GM23338 (cell line): ENCODE measurements at regions not wholly inside any gene's neighbourhood (a gene's known extent, or its start where the extent isn't known, plus 50 kb on each side); places are given as distances from the start of the nearest gene placed in this dataset.

Source experiments
- ATAC-seq: fragments of 200-7000 bp; cut with Tn5 transposase; 3 replicates; pipeline ENCODE4 v1.9.1; 2020
- DNase-seq: peaks from one replicate; pipeline ENCODE4 v3.0.0-alpha.2; 2015; ENCODE audit warnings: low spot score
- H2AFZ ChIP-seq: fragments of 200-600 bp; sonication (generic); 2 replicates; pipeline ENCODE4 v1.8.0; 2016; ENCODE audit warnings: antibody characterized with exemption, mild to moderate bottlenecking, moderate library complexity
- H3F3A ChIP-seq: fragments of 200-600 bp; sonication (generic); replicated peaks from 2 replicates; pipeline ENCODE4 v1.8.0; 2017; ENCODE audit warnings: antibody characterized with exemption, mixed run types, low read depth
- H3K27ac ChIP-seq: fragments of 200-600 bp; sonication (generic); 2 replicates; pipeline ENCODE4 v1.6.1; 2016; ENCODE audit warnings: low read depth
- H3K27me3 ChIP-seq: fragments of 200-600 bp; sonication (generic); 2 replicates; pipeline ENCODE4 v1.8.0; 2016; ENCODE audit warnings: mild to moderate bottlenecking, mixed run types, moderate library complexity; ENCODE audit not compliant: insufficient read depth
- H3K36me3 ChIP-seq: fragments of 200-600 bp; sonication (generic); 2 replicates; pipeline ENCODE4 v1.8.0; 2016; ENCODE audit warnings: mild to moderate bottlenecking; ENCODE audit not compliant: insufficient read depth
- H3K4me1 ChIP-seq: fragments of 200-600 bp; sonication (generic); 2 replicates; pipeline ENCODE4 v1.8.0; 2016; ENCODE audit warnings: mild to moderate bottlenecking, moderate library complexity; ENCODE audit not compliant: insufficient read depth
- H3K4me2 ChIP-seq: fragments of 200-600 bp; sonication (generic); 2 replicates; pipeline ENCODE4 v1.7.1; 2017; ENCODE audit warnings: mixed run types
- H3K4me3 ChIP-seq: fragments of 200-600 bp; sonication (generic); 2 replicates; pipeline ENCODE4 v1.6.1; 2016; ENCODE audit warnings: mixed run types
- H3K79me2 ChIP-seq: fragments of 200-600 bp; sonication (generic); replicated peaks from 2 replicates; pipeline ENCODE4 v1.8.0; 2017; ENCODE audit warnings: mild to moderate bottlenecking; ENCODE audit not compliant: insufficient read depth
- H3K9me2 ChIP-seq: fragments of 200-600 bp; sonication (generic); 2 replicates; pipeline ENCODE4 v1.8.0; 2017; ENCODE audit not compliant: insufficient read depth
- H4K20me1 ChIP-seq: fragments of 200-600 bp; sonication (generic); replicated peaks from 2 replicates; pipeline ENCODE4 v1.8.0; 2017; ENCODE audit warnings: mild to moderate bottlenecking; ENCODE audit not compliant: insufficient read depth
- H3K27ac Mint-ChIP-seq: 2 replicates; pipeline ENCODE4 v1.8.0; 2020; ENCODE audit warnings: inconsistent platforms, mild to moderate bottlenecking, moderate library complexity, mixed read lengths
- H3K27me3 Mint-ChIP-seq: 3 replicates; pipeline ENCODE4 v1.8.0; 2022; ENCODE audit warnings: low read depth, mild to moderate bottlenecking, moderate library complexity, mixed read lengths, inconsistent platforms; ENCODE audit not compliant: insufficient read depth, poor library complexity
- H3K36me3 Mint-ChIP-seq: 3 replicates; pipeline ENCODE4 v1.8.0; 2021; ENCODE audit warnings: low read depth, mild to moderate bottlenecking, inconsistent platforms, moderate library complexity, mixed read lengths
- H3K4me1 Mint-ChIP-seq: 3 replicates; pipeline ENCODE4 v1.8.0; 2020; ENCODE audit warnings: mild to moderate bottlenecking, inconsistent platforms, mixed read lengths
- H3K4me3 Mint-ChIP-seq: 3 replicates; pipeline ENCODE4 v1.8.0; 2021; ENCODE audit warnings: moderate library complexity, mild to moderate bottlenecking, inconsistent platforms, mixed read lengths
- H3K9me3 Mint-ChIP-seq: 3 replicates; pipeline ENCODE4 v1.8.0; 2020; ENCODE audit warnings: moderate library complexity, mild to moderate bottlenecking, inconsistent platforms, mixed read lengths
- CREB1 ChIP-seq: fragments of 250-450 bp; sonication (Bioruptor Pico); IDR thresholded peaks from 2 replicates; pipeline ENCODE4 v1.5.0; 2020; ENCODE audit warnings: low read depth, mild to moderate bottlenecking, moderate library complexity
- EZH2phosphoT487 ChIP-seq: fragments of 200-600 bp; sonication (generic); IDR thresholded peaks from one replicate; pipeline ENCODE4 v1.8.1; 2018; ENCODE audit warnings: antibody characterized with exemption; ENCODE audit not compliant: unreplicated experiment
- JUNB ChIP-seq: IDR thresholded peaks from one replicate; pipeline ENCODE4 v1.6.1; 2016; ENCODE audit warnings: antibody characterized with exemption; ENCODE audit not compliant: unreplicated experiment
- NANOG ChIP-seq: IDR thresholded peaks from 2 replicates; pipeline ENCODE4 v1.6.1; 2016; ENCODE audit warnings: antibody characterized with exemption, borderline replicate concordance
- ZNF114 ChIP-seq: fragments of 250-450 bp; sonication (Bioruptor Pico); IDR thresholded peaks from 2 replicates; pipeline ENCODE4 v1.5.0; 2020; ENCODE audit warnings: mild to moderate bottlenecking, moderate library complexity
- ZNF331 ChIP-seq: fragments of 250-450 bp; sonication (Bioruptor Pico); IDR thresholded peaks from 2 replicates; pipeline ENCODE4 v1.5.0; 2020; ENCODE audit warnings: low read depth, mild to moderate bottlenecking, moderate library complexity
- TF ChIP-seq, protein P1 (sequence below): fragments of 250-450 bp; sonication (Bioruptor Pico); IDR thresholded peaks from 2 replicates; pipeline ENCODE4 v1.5.0; 2020; ENCODE audit warnings: mild to moderate bottlenecking, moderate library complexity
- TF ChIP-seq, protein P2 (sequence below): IDR thresholded peaks from 2 replicates; pipeline ENCODE4 v1.6.1; 2016; ENCODE audit warnings: antibody characterized with exemption
- TF ChIP-seq, protein P3 (sequence below): IDR thresholded peaks from one replicate; pipeline ENCODE4 v1.6.1; 2018; ENCODE audit warnings: antibody characterized with exemption; ENCODE audit not compliant: unreplicated experiment

DNA sequence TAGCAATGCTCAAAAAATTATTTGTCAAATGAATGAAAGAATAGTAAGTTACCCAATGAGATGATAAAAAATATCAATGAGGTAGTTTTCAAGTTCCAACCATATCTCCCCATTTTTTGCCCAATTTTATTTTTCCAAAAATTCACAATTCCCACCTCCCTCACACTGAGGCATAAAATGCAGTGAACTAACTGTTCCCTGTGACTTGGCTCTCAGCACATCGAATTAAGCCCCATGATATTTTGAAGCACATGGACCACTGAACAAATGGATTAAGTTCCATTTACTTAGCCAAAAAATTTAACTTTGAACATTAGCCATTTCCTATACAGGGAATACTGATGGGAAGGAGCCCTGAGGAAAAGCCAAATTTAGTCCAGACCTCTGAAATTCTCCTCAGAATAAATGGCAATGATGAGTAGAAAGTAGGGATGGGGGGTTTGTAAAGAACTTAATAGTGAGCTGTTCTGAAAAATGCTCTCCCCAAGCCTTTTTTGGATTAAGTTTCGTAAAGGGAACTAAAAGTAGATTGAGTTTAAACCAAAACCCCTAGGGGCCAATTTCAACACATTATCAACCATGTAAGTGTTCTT, 166.3 kb upstream of the GRM3 start (continued):
- TF ChIP-seq, protein P1, sequence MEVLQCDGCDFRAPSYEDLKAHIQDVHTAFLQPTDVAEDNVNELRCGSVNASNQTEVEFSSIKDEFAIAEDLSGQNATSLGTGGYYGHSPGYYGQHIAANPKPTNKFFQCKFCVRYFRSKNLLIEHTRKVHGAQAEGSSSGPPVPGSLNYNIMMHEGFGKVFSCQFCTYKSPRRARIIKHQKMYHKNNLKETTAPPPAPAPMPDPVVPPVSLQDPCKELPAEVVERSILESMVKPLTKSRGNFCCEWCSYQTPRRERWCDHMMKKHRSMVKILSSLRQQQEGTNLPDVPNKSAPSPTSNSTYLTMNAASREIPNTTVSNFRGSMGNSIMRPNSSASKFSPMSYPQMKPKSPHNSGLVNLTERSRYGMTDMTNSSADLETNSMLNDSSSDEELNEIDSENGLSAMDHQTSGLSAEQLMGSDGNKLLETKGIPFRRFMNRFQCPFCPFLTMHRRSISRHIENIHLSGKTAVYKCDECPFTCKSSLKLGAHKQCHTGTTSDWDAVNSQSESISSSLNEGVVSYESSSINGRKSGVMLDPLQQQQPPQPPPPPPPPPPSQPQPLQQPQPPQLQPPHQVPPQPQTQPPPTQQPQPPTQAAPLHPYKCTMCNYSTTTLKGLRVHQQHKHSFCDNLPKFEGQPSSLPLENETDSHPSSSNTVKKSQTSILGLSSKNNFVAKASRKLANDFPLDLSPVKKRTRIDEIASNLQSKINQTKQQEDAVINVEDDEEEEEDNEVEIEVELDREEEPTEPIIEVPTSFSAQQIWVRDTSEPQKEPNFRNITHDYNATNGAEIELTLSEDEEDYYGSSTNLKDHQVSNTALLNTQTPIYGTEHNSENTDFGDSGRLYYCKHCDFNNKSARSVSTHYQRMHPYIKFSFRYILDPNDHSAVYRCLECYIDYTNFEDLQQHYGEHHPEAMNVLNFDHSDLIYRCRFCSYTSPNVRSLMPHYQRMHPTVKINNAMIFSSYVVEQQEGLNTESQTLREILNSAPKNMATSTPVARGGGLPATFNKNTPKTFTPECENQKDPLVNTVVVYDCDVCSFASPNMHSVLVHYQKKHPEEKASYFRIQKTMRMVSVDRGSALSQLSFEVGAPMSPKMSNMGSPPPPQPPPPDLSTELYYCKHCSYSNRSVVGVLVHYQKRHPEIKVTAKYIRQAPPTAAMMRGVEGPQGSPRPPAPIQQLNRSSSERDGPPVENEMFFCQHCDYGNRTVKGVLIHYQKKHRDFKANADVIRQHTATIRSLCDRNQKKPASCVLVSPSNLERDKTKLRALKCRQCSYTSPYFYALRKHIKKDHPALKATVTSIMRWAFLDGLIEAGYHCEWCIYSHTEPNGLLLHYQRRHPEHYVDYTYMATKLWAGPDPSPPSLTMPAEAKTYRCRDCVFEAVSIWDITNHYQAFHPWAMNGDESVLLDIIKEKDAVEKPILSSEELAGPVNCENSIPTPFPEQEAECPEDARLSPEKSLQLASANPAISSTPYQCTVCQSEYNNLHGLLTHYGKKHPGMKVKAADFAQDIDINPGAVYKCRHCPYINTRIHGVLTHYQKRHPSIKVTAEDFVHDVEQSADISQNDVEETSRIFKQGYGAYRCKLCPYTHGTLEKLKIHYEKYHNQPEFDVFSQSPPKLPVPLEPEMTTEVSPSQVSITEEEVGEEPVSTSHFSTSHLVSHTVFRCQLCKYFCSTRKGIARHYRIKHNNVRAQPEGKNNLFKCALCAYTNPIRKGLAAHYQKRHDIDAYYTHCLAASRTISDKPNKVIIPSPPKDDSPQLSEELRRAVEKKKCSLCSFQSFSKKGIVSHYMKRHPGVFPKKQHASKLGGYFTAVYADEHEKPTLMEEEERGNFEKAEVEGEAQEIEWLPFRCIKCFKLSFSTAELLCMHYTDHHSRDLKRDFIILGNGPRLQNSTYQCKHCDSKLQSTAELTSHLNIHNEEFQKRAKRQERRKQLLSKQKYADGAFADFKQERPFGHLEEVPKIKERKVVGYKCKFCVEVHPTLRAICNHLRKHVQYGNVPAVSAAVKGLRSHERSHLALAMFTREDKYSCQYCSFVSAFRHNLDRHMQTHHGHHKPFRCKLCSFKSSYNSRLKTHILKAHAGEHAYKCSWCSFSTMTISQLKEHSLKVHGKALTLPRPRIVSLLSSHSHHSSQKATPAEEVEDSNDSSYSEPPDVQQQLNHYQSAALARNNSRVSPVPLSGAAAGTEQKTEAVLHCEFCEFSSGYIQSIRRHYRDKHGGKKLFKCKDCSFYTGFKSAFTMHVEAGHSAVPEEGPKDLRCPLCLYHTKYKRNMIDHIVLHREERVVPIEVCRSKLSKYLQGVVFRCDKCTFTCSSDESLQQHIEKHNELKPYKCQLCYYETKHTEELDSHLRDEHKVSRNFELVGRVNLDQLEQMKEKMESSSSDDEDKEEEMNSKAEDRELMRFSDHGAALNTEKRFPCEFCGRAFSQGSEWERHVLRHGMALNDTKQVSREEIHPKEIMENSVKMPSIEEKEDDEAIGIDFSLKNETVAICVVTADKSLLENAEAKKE = no peak
- TF ChIP-seq CREB1 (CRISPR knock-in tag) (no peak), NANOG (no peak)
- TF ChIP-seq, protein P2, sequence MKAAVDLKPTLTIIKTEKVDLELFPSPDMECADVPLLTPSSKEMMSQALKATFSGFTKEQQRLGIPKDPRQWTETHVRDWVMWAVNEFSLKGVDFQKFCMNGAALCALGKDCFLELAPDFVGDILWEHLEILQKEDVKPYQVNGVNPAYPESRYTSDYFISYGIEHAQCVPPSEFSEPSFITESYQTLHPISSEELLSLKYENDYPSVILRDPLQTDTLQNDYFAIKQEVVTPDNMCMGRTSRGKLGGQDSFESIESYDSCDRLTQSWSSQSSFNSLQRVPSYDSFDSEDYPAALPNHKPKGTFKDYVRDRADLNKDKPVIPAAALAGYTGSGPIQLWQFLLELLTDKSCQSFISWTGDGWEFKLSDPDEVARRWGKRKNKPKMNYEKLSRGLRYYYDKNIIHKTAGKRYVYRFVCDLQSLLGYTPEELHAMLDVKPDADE = no peak

DNA sequence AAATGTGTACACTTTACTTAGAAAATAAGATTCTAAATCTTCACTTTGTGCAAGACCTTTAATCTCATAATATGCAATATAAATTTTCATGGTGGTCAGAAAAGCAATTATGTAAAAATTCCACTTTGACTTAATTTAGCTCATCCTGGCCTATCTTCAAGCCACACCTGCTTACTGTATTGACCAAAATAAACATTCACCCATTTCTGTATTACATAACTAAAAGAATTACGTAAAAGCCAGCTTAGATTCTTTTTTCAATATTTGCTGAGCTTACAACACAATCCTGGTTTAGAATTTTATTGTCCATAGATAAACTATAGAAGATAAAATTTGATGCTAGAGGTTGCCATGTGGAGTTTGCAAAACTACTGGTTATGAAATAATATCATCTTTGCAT, 172.9 kb upstream of the GRM3 start:
- no peaks in the 10 kb centered on the region for H3K4me1 ChIP-seq
- Mint-ChIP-seq H3K27ac (no peak overlapping the region), H3K9me3 (no peaks in the 10 kb centered on the region), H3K4me1 (peaks cover 2% of the 10 kb centered on the region; the same call in 2 of the 3 replicates), H3K36me3 (no peaks in the 10 kb centered on the region), H3K4me3 (no peak overlapping the region), H3K27me3 (no peaks in the 10 kb centered on the region)
- no peaks in the 10 kb centered on the region for H3K36me3 ChIP-seq
- H3K27me3 ChIP-seq = no peaks in the 10 kb centered on the region
- DNase-seq = no peak
- H3K79me2 ChIP-seq = no peaks in the 10 kb centered on the region
- no peak for TF ChIP-seq JUNB
- no peak for TF ChIP-seq ZNF331 (CRISPR knock-in tag)
- TF ChIP-seq EZH2phosphoT487 = no peak
- TF ChIP-seq, protein P3, sequence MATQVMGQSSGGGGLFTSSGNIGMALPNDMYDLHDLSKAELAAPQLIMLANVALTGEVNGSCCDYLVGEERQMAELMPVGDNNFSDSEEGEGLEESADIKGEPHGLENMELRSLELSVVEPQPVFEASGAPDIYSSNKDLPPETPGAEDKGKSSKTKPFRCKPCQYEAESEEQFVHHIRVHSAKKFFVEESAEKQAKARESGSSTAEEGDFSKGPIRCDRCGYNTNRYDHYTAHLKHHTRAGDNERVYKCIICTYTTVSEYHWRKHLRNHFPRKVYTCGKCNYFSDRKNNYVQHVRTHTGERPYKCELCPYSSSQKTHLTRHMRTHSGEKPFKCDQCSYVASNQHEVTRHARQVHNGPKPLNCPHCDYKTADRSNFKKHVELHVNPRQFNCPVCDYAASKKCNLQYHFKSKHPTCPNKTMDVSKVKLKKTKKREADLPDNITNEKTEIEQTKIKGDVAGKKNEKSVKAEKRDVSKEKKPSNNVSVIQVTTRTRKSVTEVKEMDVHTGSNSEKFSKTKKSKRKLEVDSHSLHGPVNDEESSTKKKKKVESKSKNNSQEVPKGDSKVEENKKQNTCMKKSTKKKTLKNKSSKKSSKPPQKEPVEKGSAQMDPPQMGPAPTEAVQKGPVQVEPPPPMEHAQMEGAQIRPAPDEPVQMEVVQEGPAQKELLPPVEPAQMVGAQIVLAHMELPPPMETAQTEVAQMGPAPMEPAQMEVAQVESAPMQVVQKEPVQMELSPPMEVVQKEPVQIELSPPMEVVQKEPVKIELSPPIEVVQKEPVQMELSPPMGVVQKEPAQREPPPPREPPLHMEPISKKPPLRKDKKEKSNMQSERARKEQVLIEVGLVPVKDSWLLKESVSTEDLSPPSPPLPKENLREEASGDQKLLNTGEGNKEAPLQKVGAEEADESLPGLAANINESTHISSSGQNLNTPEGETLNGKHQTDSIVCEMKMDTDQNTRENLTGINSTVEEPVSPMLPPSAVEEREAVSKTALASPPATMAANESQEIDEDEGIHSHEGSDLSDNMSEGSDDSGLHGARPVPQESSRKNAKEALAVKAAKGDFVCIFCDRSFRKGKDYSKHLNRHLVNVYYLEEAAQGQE = no peak
- TF ChIP-seq, protein P2 = no peak
- no peak for TF ChIP-seq ZNF114 (CRISPR knock-in tag)
- no peaks in the 10 kb centered on the region for H3K9me2 ChIP-seq
- H3K4me3 ChIP-seq = no peak overlapping the region
- H3F3A ChIP-seq = no peaks in the 10 kb centered on the region
- H3K27ac ChIP-seq = no peak overlapping the region
- H3K4me2 ChIP-seq = no peak overlapping the region
- no peaks in the 10 kb centered on the region for H4K20me1 ChIP-seq
- no peak overlapping the region for H2AFZ ChIP-seq
- no peak for ATAC-seq
